OCI-LY7 (cell line): ENCODE measurements at regions not wholly inside any gene's neighbourhood (a gene's known extent, or its start where the extent isn't known, plus 50 kb on each side); places are given as distances from the start of the nearest gene placed in this dataset.

Experiments used
- CTCF ChIP-seq: fragments of 200-600 bp; sonication (generic); conservative IDR thresholded peaks from 2 replicates; pipeline ENCODE4 v1.5.1; 2014; ENCODE audit warnings: mild to moderate bottlenecking, antibody characterized with exemption, low read length, moderate library complexity, mixed read lengths
- EZH2phosphoT487 ChIP-seq: fragments of 200-600 bp; sonication (generic); IDR thresholded peaks from 2 replicates; pipeline ENCODE4 v1.6.1; 2018; ENCODE audit warnings: low read depth, borderline replicate concordance, mild to moderate bottlenecking, mixed run types, antibody characterized with exemption, low read length, moderate library complexity, mixed read lengths

GRCh38 chr2:57848723-57849122 lies 197.9 kb upstream of the VRK2 start:
- no peak for TF ChIP-seq CTCF
- no peak for TF ChIP-seq EZH2phosphoT487
